ENCODE measurements at regions not wholly inside any gene's neighbourhood (a gene's known extent, or its start where the extent isn't known, plus 50 kb on each side); places are given as distances from the start of the nearest gene placed in this dataset.

GRCh38 chr12:62082448-62082847 lies 177.8 kb upstream of the USP15 start:
- DNase-seq: no peak

- no peak for DNase-seq
Measured at GRCh38 chr12:62098132-62098531, 162.1 kb upstream of the USP15 start.

- no peak for DNase-seq
Measured at GRCh38 chr12:62103748-62104147, 156.5 kb upstream of the USP15 start.

- no peak for DNase-seq
Measured at GRCh38 chr12:62106547-62107185, 153.5 kb upstream of the USP15 start.

GRCh38 chr12:62113366-62114011 lies 146.7 kb upstream of the USP15 start:
- DNase-seq: no peak

- DNase-seq: no peak
Measured at GRCh38 chr12:62116986-62117385, 143.2 kb upstream of the USP15 start.

GRCh38 chr12:62123721-62124203 lies 136.4 kb upstream of the USP15 start:
- peak; percentile 8 for DNase-seq

- no peak for DNase-seq
Measured at GRCh38 chr12:62127516-62127915, 132.7 kb upstream of the USP15 start.

GRCh38 chr12:62128175-62128975 lies 131.8 kb upstream of the USP15 start:
- no peak for DNase-seq

GRCh38 chr12:62129291-62129690 lies 130.9 kb upstream of the USP15 start:
- DNase-seq: no peak

GRCh38 chr12:62130402-62130801 lies 129.8 kb upstream of the USP15 start:
- no peak for DNase-seq

- DNase-seq: no peak
Measured at GRCh38 chr12:62130834-62131552, 129.2 kb upstream of the USP15 start.

- DNase-seq: no peak
Measured at GRCh38 chr12:62133440-62133839, 126.8 kb upstream of the USP15 start.

GRCh38 chr12:62135553-62136200 lies 124.5 kb upstream of the USP15 start:
- no peak for DNase-seq

- DNase-seq: no peak
Measured at GRCh38 chr12:62136496-62136895, 123.7 kb upstream of the USP15 start.

- DNase-seq: no peak
Measured at GRCh38 chr12:62138527-62138926, 121.7 kb upstream of the USP15 start.

GRCh38 chr12:62146318-62146717 lies 113.9 kb upstream of the USP15 start:
- DNase-seq: no peak

GRCh38 chr12:62158013-62158412 lies 102.2 kb upstream of the USP15 start:
- no peak for DNase-seq

- no peak for DNase-seq
Measured at GRCh38 chr12:62158461-62159360, 101.5 kb upstream of the USP15 start.

GRCh38 chr12:62162214-62162613 lies 98.0 kb upstream of the USP15 start:
- no peak for DNase-seq

GRCh38 chr12:62163368-62163767 lies 96.8 kb upstream of the USP15 start:
- DNase-seq: no peak

- DNase-seq: no peak
Measured at GRCh38 chr12:62164036-62164435, 96.2 kb upstream of the USP15 start.
